ENCODE measurements at regions not wholly inside any gene's neighbourhood (a gene's known extent, or its start where the extent isn't known, plus 50 kb on each side); places are given as distances from the start of the nearest gene placed in this dataset.
"Not testable (repeated sequence)": the region's sequence is repeated elsewhere in the genome, so short reads cannot be mapped to it uniquely, and the experiment has no call there.

DNA sequence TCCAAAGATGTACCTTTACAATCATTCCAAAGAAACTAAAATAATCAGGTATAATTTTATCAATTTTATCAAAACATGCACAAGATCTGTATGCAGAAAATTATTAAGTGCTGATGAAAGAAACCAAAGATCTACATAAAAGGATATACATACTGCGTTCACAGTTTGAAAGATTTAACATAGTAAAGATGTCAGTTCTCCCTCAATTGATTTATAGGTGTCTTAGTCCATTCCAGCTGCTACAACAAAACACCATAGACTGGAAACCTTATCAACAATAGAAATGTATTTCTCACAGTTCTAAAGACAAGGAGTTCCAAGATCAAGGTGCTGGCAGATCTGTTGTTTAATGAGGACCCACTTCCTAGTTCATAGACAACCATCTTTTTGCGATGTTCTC, 189.0 kb upstream of the CCDC54 start:
- Histone ChIP-seq H3K4me1 (no peaks in the 10 kb centered on the region), H3K4me3 (no peak overlapping the region), H3K27ac (no peak overlapping the region), H3K36me3 (no peaks in the 10 kb centered on the region), H3K27me3 (no peaks in the 10 kb centered on the region), H3K9me3 (no peaks in the 10 kb centered on the region)
- no peak for DNase-seq
- TF ChIP-seq POLR2A (IDR thresholded peaks at IDR 0.05): no peak
- TF ChIP-seq, protein P1, sequence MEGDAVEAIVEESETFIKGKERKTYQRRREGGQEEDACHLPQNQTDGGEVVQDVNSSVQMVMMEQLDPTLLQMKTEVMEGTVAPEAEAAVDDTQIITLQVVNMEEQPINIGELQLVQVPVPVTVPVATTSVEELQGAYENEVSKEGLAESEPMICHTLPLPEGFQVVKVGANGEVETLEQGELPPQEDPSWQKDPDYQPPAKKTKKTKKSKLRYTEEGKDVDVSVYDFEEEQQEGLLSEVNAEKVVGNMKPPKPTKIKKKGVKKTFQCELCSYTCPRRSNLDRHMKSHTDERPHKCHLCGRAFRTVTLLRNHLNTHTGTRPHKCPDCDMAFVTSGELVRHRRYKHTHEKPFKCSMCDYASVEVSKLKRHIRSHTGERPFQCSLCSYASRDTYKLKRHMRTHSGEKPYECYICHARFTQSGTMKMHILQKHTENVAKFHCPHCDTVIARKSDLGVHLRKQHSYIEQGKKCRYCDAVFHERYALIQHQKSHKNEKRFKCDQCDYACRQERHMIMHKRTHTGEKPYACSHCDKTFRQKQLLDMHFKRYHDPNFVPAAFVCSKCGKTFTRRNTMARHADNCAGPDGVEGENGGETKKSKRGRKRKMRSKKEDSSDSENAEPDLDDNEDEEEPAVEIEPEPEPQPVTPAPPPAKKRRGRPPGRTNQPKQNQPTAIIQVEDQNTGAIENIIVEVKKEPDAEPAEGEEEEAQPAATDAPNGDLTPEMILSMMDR (IDR thresholded peaks at IDR 0.05): no peak

DNA sequence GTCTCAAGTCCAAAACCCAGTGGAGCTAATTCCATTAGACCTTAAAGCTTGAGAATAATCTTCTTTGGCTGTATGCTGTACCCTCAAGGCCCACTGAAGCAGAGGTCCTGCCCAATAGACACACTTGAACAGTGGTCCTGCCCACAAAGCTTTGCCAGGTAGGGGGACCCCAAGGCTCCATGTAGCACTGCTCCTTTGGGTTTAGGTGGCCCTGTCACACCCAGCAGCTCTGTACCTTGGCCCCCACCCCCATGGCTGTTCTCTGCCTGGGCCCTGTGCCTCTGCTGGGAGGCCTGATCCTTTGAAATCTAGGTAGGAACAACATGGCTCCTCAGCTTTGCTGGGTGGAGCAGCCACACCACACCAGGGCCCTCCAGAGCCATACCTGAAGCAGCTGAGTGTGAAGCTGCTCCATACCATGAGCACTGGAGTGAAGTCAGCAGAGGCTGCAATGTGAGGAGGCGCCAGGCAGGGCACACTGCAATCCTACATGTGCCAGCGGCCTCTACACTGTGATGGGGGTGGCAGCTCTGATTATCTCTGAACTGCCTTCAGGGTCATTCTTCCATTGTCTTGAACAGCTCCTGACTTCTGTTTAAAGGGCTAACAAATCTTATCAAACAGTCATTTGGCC, 188.0 kb upstream of the CCDC54 start:
- no peak overlapping the region for H3K27ac ChIP-seq

DNA sequence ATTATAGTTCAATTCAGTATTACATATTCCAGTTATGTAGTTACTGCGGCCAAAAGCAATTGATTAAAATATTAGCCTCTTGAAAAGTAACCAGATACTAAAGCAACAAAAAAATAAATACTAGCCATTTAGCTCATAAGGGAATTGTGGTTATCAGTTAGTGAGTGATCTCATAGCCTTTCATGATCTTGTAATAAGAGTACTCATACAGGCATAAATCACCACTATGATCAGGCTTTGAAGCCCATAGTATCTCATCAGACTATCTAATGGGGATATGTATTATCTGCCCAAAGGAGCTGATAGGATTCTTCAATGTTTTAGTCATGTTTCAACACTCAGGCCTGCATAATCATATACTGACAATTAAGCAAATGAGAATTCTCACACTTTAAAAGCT, 184.1 kb upstream of the CCDC54 start:
- DNase-seq: no peak
- Histone ChIP-seq H3K4me1 (no peaks in the 10 kb centered on the region), H3K27me3 (no peaks in the 10 kb centered on the region), H3K9me3 (no peaks in the 10 kb centered on the region), H3K27ac (no peak overlapping the region), H3K4me3 (no peak overlapping the region), H3K36me3 (no peaks in the 10 kb centered on the region)
- no peak for TF ChIP-seq POLR2A (IDR thresholded peaks at IDR 0.05)
- TF ChIP-seq, protein P1 (IDR thresholded peaks at IDR 0.05): no peak

More for the DNA sequence above, 188.0 kb upstream of the CCDC54 start:
- no peak for DNase-seq
- Histone ChIP-seq H3K36me3 (no peaks in the 10 kb centered on the region), H3K27me3 (no peaks in the 10 kb centered on the region), H3K9me3 (no peaks in the 10 kb centered on the region), H3K4me1 (no peaks in the 10 kb centered on the region), H3K4me3 (no peak overlapping the region)
- no peak for TF ChIP-seq POLR2A (IDR thresholded peaks at IDR 0.05)
- TF ChIP-seq, protein P1 (IDR thresholded peaks at IDR 0.05): no peak

DNA sequence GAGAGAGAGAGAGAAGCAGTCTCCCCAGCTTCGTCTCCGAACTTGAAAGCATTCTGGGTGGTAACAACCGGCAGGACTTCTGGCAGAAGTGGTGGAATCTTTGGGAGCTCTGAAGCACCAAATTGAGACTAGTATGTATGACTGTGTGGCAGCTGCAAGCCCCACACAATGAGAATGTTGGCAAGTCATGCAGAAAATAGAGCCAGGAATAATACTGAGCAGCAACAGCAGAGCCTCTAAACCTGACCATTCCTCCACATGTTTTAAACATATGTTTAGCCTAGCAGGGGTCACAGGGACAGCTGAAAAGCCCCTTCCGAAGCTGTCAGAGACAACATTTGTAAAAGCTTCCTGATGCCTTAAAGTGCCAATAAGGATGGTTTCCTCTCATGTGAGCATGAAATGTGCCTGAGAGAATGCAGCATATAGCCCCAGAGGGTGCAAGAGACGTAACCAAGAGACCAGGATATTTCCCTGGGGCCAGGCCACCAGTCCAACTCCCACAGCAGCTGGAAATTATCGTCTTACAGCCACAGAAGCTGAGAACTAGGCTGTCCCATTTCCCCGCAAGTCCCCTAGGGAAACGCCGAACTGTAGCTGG, 178.6 kb upstream of the CCDC54 start:
- Histone ChIP-seq H3K36me3 (no peaks in the 10 kb centered on the region), H3K27me3 (no peaks in the 10 kb centered on the region), H3K9me3 (no peaks in the 10 kb centered on the region), H3K4me1 (no peaks in the 10 kb centered on the region), H3K4me3 (no peak overlapping the region), H3K27ac (peak overlapping the region in 1 of 4 donors; percentile 19)
- TF ChIP-seq, protein P1 (IDR thresholded peaks at IDR 0.05): no peak
- no peak for TF ChIP-seq POLR2A (IDR thresholded peaks at IDR 0.05)
- no peak for DNase-seq

DNA sequence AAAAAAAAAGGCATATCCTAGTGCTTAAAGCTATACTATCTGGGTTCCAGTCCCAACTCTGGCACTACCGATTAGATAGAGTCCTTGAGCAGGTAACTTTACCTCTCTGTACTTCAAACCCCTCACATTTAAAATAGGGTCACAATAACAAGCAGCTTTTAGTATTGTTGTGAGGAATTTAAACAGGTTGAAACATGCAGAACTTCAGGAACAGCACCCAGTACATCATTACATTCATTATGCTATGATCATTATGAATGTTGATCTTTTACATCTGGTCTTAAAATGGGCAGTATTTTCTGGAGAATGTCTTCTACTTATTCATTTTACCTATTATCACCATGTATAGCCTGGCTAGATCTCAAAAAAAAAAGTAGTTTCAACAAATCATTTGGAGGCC, 176.1 kb upstream of the CCDC54 start:
- no peaks in the 10 kb centered on the region for H3K4me1 ChIP-seq
- H3K4me3 ChIP-seq: no peak overlapping the region
- no peak for DNase-seq
- no peaks in the 10 kb centered on the region for H3K9me3 ChIP-seq
- TF ChIP-seq, protein P1 (IDR thresholded peaks at IDR 0.05): no peak
- no peak for TF ChIP-seq POLR2A (IDR thresholded peaks at IDR 0.05)
- no peaks in the 10 kb centered on the region for H3K27me3 ChIP-seq
- no peaks in the 10 kb centered on the region for H3K36me3 ChIP-seq
- no peak overlapping the region for H3K27ac ChIP-seq

DNA sequence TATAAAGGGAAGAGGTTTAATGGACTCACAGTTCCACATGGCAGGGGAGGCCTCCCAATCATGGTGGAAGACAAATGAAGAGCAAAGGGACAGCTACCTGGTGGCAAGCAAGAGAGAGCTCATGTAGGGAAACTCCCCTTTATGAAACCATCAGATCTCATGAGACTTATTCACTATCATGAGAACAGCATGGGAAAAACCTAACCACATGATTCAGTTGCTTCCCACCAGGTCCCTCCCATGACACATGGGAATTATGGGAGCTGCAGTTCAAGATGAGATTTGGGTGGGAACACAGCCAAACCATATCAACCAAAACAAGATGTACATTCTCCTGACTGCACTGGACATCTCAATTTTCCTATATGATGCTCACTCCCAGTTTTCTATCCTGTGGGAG, 174.4 kb upstream of the CCDC54 start:
- not testable (repeated sequence) for H3K27ac ChIP-seq, H3K27me3 ChIP-seq, DNase-seq, H3K4me3 ChIP-seq, H3K9me3 ChIP-seq, H3K36me3 ChIP-seq, H3K4me1 ChIP-seq

Measured in Peyer's patch (tissue), 4 donors.